Fibroblast of skin of right biceps (primary cell): ENCODE measurements at regions not wholly inside any gene's neighbourhood (a gene's known extent, or its start where the extent isn't known, plus 50 kb on each side); places are given as distances from the start of the nearest gene placed in this dataset.
"Not testable (repeated sequence)": the region's sequence is repeated elsewhere in the genome, so short reads cannot be mapped to it uniquely, and the experiment has no call there.

ENCODE experiments used
- DNase-seq: peaks from one replicate; pipeline ENCODE4 v3.0.0-alpha.2; 2013

DNA sequence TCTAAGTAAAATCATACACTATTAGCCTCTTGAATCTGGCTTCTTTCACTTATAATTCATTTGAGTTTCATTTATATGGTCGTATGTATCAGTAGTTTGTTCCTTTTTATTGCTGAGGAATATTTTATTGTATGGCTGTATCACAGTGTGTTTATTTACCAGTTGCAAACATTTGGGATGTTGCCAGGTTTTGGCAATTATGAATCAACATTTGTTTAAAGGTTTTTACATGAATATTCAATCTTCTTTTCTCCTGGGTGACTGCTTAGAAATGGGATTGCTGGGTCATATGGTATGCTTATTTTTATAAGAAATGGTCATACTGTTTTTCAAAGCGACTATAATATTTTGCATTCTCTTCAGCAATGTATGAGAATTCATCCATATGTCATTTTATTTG is 107.9 kb downstream of the PMAIP1 start:
- DNase-seq, result no peak

DNA sequence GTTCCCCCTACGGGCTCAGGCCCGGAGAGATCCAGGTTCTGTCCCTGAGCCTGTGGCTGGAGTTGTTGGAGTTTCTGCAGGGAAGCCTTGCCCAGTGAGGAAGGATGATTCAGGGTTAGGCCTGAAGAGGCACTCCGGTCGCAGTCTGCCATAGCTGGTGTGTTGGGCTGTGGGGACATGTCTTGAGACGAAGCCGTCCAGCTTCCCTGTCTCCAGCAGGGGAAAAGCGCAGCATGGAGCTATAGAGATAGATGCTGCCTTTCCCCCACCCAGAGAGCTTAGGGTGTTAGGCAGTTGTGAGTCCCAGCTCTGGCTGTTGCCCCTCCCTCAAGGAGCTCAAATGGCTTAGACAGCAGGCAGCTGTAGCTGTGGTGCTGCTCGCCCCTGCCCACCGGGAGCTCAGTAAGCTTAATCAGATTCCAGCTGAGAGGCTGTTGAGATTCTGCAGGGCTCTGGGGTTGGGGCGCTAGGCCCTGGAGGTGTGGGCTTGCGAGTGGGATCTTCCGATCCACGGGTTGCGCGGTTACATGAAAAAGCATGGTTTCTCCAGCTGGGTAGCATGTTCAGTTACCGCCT is 103.9 kb downstream of the PMAIP1 start:
- DNase-seq, result no peak

DNA sequence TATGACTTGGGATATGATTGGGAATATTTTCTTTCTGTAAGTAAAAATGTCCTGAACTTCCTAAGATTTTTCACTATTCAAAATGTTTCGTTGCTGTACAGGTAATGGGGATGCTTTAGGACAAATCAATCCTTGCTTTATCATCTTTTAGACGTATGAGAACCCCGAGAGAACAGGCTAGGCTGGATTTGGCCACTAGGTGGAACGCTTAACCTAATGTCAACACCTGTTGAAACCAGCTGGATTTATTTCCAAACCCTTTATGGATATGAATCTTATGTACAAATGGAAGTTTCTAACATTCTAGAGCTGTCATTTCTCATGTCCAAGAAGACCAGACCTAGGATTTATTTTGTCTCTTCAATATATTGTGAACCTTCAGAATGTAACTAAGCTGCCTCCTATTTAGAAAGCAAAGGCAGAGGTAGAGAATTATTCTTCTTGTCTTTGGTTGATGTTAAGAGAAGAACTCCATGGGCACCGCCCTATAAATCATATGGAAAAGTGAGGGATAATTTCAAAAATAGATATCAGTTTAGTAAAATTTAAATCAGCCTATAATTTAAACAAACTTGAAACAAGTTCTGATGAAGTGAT is 96.7 kb downstream of the PMAIP1 start:
- DNase-seq, result peak; percentile 55

DNA sequence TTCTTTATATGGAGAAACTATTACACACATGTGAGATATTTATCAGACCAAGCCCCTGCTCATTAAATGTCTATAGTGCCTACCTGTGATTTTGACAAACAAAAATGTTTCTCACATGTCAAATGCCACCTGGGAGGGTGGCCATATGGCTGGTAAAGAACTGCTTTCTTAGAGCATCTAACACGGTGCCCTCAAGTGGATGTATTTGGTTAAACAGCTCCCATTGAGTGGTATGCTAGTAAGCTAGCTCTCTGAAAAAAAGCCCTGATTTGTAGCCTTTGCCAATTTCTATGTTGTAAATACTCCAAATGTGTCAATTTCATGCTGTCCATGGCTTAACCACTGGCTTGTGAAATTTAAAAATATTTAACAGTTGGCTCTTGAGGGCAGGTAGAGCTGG is 94.6 kb downstream of the PMAIP1 start:
- DNase-seq, result no peak

DNA sequence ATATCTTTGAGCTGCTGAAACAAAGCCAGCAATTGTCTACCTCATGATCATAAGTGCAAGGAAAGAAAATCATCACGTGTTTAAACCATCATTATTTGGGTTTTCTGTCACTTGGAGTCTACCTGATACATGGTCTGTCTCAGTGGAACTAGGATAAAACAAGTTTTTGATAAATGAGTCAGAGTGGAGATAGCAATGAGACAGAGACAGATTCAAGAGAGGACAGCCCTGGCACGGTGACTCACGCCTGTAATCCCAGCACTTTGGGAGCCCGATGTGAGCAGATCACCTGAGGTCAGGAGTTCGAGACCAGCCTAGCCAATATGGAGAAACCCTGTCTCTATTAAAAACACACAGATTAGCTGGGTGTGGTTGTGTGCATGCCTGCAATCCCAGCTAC is 93.8 kb downstream of the PMAIP1 start:
- peak; percentile 16 for DNase-seq

DNA sequence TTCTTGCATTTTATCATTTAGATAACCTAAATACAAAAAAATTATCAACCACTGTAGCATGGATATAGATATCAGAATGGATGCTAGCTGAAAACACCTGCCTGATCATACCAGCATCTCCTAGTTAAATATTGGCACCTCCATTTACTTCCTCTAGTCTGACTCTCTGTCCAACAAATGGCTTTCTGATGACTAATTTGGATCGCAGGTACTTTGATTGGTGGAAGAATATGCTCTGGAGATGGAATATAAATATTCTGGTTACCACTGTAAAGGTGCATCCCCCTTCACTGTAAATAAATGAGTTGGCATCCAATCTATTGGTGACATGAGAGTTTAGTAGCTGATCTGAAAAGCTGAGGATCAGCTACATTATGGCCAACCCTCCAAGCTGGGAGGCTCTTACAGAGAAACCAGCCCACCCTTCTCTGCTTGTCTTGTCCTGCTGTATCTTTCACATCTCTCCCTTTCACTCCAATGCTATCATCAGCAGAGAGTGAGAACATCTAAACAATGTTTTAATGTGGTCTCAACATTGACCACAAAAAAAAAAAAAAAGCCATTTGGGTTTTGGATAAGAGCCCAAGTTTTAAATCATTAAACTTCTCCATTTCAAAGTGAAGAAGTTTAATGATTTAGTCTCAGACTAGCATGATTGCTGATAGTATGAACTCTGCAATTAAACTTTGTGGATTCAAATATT is 90.5 kb downstream of the PMAIP1 start:
- DNase-seq, result peak; percentile 22

DNA sequence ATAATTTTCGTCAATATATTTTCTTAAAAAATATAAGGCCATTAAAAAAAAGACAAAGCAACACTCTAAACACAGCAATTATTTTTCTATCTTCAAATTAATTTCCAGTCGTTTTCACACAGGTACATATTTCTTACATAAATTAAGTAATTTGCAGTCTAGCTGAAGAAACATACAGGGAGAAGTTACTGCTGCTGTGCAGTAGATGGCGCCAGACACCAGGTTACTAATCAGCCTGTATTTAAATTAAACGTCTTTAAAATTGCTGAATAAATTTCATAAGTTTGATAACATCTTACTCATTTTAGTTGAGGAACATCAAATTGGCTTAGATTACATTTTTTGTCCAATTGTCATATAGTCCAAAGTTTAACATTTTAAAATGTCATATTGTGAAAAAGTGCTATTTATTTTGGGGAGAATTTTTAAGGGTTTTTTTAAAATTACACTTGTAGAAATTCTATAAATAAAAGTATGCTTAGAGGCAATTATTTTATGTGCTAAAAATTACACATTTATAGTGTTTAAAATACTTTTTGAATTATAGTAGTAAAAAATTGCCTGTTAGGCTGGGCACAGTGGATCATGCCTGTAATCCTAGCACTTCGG is 88.4 kb downstream of the PMAIP1 start:
- peak; percentile 56 for DNase-seq

DNA sequence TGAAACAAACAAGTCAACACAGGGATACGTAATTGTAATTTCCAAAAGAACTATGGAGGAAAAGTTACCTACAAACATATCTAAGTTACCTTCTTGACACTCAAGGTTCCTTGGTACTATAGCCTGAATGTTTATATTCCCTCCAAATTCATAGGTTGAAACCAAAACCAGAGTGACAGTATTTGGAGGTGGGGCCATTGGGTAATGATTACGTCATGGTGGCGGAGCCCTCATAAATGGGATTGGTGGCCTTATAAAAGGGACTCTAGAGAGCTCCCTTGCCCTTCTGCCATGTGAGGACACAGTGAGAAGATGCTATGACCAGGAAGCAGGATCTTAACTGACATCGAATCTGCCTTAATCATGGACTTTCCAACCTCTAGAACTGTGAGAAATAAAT is 87.3 kb downstream of the PMAIP1 start:
- no peak for DNase-seq

DNA sequence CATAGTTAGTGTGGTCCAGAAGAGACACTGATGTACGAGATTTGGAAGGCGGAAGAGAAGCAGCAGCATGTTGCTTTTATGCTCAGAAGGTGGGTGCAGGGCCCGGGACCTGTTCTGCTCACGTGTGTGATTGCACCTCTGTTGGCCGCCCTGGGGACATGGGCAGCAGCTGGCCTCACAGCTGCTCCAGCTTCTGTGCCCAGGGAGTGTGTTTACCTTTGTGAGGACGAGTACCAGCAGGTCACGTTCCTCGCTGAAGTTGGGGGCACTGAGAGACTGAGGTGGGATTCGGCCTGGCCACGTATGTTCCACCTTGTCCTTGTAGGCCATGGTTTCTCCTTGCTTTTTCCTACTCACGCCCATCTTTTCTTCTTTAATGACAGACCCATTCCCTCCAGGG is 86.3 kb downstream of the PMAIP1 start:
- no peak for DNase-seq

DNA sequence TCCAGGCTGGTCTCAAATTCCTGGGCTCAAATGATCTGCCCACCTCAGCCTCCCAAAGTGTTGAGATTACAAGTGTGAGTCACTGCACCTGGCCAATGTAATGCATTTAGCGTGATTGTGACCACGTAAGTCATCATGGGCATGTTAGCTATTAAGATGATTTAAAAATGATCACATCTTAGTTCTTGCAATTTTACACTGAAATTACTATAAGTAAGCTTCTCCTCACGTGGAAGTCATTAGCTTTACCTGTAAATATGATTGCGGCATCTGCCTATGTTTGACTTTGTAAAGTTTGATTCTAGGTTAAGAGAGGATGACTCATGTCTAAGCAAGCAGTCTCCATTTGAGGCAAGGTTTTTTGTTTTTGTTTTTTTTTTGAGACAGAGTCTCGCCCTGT is 85.5 kb downstream of the PMAIP1 start:
- no peak for DNase-seq

DNA sequence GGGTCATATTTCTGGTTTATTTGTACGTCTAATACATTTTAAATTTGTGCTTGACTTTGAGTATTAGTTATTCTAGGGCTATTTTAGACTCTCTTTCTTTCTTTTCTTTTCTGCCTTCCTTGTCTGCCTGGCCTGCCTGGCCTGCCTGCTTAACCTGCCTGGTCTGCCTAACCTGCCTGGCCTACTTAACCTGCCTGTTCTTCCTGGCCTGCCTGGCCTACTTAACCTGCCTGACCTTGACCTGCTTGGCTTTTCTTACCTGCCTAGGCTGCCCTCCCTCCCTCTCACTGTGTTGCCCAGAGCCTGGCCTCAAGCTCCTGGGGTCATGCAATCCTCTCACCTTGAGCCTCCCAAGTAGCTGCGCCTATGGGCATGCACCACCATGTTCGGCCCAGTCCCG is 83.7 kb downstream of the PMAIP1 start:
- no peak for DNase-seq

DNA sequence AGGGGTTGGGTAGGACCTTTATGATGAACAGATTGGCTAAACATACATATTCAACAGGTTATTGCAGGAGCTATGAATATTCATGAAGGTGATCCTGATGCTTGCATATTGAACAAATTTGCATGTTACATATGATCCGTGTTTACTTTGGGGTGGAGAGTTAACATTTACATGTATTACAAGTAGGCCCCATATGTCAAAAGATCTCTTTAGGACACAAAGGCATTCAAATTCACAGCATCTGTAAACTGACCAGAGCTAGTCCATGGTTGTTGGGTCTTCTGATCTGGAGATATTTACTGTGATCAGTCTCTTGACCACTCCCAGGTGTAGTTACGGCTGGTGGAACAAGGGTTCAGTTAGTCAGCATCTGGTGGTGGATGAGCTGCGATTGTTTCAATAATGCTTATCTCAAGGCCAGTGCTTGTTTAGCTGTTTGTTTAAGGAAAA is 80.4 kb downstream of the PMAIP1 start:
- no peak for DNase-seq

DNA sequence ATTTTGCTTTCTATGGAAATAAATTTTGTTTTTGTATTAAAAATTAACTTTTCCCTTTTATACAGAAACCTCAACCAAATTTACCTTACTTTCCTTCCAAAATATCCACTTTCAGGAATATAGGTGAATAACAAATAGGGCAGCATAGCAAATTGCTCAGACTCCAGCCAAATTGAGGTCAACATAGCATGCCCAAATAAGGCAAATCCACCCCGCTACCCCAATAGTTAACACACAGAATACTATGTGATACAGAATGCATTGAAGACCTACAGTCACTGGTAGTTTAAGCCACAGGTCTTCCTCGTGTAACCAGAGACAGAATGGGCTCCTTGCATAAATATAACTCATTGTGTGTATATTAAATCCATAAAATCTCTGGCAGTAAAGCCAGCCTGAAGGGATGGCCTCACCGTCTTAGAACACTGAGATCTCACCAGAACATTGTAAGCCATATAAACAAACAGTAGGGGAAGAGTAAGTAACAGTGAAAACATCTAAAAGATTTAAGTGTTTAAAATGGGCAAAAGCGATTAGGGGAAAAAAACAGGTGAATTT is 72.2 kb downstream of the PMAIP1 start:
- DNase-seq, result no peak

DNA sequence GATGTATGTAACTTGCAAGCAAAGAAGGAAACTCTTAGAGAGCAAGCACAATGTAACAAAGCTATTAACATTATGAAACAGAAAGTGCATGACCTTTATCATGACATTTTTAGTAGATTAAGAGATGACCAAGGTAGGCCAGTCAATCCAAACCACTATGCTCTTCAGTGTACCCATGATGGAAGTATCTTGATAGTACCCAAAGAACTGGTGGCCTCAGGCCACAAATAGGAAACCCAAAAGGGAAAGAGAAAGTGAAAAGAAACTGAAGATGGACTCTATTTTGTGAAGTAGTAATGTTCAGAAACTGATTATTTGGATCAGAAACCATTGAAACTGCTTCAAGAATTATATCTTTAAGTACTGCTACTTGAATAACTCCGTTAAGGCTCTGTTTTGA is 71.3 kb downstream of the PMAIP1 start:
- DNase-seq, result not testable (repeated sequence)

DNA sequence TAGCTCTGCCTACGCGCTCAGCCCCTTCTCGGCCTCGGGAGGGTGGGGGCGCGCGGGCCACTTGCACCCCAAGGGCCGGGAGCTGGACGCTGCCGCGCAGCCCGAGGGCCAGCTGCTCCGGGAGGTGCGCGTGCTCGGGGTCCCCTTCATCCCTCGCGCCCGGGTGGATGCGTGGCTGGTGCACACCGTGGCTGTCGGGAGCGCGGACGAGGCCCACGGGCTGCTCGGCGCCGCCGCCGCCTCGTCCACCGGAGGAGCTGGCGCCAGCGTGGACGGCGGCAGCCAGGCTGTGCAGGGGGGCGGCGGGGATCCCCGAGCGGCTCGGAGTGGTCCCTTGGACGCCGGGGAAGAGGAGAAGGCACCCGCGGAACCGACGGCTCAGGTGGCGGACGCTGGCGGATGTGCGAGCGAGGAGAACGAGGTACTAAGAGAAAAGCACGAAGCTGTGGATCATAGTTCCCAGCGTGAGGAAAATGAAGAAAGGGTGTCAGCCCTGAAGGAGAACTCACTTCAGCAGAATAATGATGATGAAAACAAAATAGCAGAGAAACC is 69.8 kb downstream of the PMAIP1 start:
- not testable (repeated sequence) for DNase-seq

DNA sequence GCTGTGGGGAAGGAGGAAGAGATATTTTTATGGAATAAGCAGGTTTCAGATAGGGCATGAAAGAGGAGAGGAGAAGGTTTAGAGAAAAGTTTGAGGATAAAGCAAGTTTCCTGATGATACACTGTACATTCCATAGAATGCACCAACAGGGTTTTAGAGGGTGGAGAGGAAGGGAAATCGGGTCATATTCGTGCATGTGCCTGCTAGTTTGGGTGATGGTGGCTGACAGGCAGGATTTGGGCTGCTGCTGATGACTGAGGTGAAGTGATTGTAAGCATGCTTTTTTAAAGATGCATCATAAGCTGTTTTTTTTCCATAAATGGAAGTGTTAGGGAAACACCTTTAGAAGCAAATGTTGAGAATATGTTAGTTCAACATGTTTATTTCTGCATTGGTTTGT is 68.8 kb downstream of the PMAIP1 start:
- no peak for DNase-seq

DNA sequence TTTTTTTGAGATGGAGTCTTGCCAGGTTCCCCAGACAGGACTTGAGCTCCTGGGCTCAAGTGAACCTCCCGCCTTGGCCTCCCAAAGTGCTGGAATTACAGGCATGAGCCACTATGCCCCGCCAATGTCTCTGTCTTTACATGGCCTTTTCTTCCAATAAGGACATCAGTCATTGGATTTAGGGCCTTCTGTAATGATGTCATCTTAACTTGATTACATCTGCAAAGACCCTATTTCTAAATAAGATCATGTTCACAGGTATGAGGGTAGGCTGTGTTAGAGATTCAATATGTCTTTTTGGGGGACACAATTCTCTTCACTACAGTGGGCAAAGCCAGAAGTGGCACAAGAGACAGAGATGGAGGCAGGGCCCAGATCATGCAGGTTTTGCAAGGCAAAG is 68.1 kb downstream of the PMAIP1 start:
- no peak for DNase-seq

DNA sequence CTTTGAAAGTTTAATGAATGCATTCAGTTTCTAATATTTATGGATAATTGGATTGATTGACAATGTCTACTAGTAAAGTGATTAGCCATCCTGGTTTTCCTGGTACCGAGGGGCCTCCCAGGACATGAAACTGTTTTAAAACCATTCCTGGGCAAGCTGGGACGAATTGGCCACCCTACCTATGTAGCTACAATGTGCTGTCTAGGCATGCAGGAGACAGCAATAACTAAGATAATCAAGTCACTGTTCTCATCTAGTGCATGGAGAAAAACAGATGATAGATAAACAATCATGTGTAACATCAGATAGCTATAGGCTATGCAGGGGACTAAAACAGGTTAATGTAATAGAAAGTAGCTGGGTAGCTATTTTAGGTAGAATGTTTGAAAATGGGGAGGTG is 67.1 kb downstream of the PMAIP1 start:
- no peak for DNase-seq

DNA sequence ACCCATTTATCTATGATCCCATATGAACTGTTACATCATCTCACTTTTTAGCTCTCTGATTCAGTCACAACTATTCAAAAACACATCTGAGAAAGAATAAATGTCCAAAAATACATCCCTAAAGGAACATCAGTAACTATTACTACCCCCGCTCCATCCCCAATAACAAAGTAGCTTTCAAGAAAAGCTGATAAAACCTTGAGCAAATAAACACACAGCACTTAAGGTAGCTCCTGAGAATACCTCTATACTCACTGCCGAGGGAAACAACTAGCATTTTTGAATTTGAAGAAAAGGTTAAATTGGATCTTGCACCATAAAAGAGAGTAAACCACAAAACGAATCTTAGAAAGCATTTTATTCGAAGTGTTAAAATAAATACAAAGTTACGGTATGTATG is 63.4 kb downstream of the PMAIP1 start:
- DNase-seq, result no peak

DNA sequence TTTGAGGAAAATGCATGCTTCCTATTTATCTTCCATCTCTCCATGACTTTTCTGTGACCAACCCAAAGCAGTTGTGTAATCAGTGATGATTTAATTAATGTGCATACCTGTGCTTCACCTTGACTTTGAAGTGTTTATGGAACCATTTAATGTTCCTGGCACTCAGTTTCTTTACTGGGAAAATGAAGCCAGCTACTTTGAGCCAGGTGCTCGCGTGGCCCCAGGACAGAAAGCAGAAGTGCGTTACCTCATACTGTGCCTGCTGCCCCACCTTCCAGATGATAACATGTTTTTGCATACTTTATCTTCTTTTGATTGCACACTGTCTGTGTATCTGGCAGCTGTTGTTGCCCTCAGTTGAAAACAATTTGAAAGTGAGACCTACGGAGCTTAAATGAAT is 61.3 kb downstream of the PMAIP1 start:
- no peak for DNase-seq

DNA sequence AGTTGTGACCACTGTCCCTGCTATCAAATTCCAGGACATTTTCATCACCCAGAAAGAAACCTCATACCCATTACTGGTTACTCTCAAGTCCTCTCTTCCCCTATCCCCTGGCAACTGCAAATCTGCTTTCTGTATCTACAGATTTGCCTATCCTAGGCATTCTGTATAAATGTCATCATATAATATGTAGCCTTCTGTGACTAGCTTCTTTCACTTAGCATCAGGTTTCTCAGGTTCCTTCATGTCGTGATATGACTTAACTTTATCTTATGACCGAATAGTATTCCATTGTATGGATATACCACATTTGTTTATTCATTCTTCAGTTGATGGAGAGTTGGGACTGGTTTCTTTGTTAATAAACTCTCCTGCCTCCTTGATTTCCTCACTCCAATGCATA is 60.5 kb downstream of the PMAIP1 start:
- no peak for DNase-seq

DNA sequence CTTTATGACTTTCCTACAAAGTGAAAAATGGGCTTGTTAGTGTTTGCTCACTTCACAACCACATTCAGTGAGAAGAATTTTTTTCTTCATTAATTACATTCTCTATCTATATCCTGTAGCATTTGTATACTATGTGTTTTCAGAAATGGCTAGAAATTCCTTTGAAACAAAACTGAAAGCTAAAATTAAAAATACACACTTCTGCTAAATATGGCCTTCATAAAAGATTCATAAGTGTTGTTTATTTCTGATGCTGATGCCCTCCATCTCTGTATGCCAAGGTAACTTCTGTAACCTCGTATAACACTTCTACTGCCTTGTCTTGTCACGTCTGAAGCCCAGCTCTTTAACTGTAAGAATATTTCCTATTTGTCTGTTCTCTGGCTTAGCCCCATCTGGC is 59.8 kb downstream of the PMAIP1 start:
- no peak for DNase-seq

DNA sequence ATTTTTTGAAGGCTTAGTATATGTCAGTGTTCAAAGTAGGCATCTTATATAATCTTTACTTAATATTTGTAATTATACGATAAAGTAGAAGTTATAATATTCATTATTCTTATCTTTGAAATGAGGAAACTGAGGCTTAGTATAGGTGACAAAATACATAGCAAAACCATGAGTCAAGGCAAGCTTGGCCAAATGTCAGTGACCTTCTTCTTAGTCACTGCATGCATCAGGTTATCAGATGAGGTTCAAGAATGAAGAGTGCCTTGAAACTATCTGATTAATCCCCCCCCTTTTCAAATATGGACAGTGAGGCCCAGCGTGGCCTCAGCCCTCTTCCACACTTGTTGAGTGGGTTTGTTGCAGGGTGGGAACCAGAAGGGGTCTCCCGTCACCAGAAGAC is 59.3 kb downstream of the PMAIP1 start:
- peak; percentile 21 for DNase-seq

DNA sequence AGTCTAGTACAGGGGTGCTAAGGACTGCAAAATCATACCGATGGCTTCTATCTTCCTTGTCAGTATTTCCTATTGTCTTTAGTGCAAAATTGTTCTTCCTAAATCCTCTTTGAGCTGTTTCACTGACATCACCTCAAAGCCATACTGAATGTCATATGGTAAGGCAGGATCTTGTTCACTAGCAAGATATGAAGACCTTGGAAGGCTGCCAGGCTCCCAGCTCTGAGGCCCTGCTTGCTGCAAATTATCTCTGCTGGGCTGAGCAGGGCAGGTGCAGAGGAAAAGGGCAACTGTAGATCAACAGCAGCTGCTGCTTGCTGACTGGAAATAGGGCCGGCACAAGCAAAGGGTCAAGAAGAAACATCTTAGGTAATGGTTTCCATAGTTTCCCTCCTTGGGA is 58.2 kb downstream of the PMAIP1 start:
- peak; percentile 83 for DNase-seq
